K562 (cell line): ENCODE measurements at regions not wholly inside any gene's neighbourhood (a gene's known extent, or its start where the extent isn't known, plus 50 kb on each side); places are given as distances from the start of the nearest gene placed in this dataset.
A peak's percentile ranks its signal among the peaks of the same experiment; 100 is the strongest.

Experiments used
- ARHGAP35 ChIP-seq: fragments of 450-650 bp; IDR thresholded peaks from 2 replicates; pipeline ENCODE4 v1.6.1; 2018; ENCODE audit not compliant: partially characterized antibody
- ARID2 ChIP-seq: fragments of 450-650 bp; IDR thresholded peaks from 2 replicates; pipeline ENCODE4 v1.6.1; 2017; ENCODE audit warnings: antibody characterized with exemption, mild to moderate bottlenecking
- ELF4 ChIP-seq: fragments of 450-650 bp; formaldehyde crosslinking; IDR thresholded peaks from 2 replicates; pipeline ENCODE4 v1.4.0; 2022; ENCODE audit warnings: missing genetic modification characterization
- GATA2 ChIP-seq: sonication (generic); formaldehyde crosslinking; IDR thresholded peaks from 2 replicates; pipeline ENCODE4 v1.4.0; 2020; ENCODE audit warnings: mild to moderate bottlenecking, missing genetic modification reagents
- GTF2E2 ChIP-seq: fragments of 200-800 bp; sonication (Bioruptor generic); IDR thresholded peaks from 2 replicates; pipeline ENCODE4 v1.6.1; 2016; ENCODE audit warnings: missing genetic modification characterization, missing compliant biosample characterization
- MAFK ChIP-seq: IDR thresholded peaks from 2 replicates; pipeline ENCODE4 v1.6.1; 2011; ENCODE audit warnings: low read length, improper control_type of control experiment
- NFE2L1 ChIP-seq: fragments of 450-650 bp; IDR thresholded peaks from 2 replicates; pipeline ENCODE4 v1.6.1; 2016; ENCODE audit warnings: missing genetic modification characterization, low read depth, mild to moderate bottlenecking, missing compliant biosample characterization, moderate library complexity, borderline replicate concordance
- POLR3A ChIP-seq: IDR thresholded peaks from 2 replicates; pipeline ENCODE4 v1.6.1; 2011; ENCODE audit warnings: borderline replicate concordance, mild to moderate bottlenecking, moderate library complexity; ENCODE audit not compliant: insufficient read length, insufficient read depth; ENCODE audit errors: extremely low read depth
- SAFB2 ChIP-seq: fragments of 200-400 bp; formaldehyde crosslinking; IDR thresholded peaks from 2 replicates; pipeline ENCODE4 v1.6.1; 2018; ENCODE audit warnings: borderline replicate concordance, low read length, low read depth, moderate library complexity; ENCODE audit not compliant: severe bottlenecking
- SIRT6 ChIP-seq: IDR thresholded peaks from one replicate; pipeline ENCODE4 v1.6.1; 2012; ENCODE audit warnings: low read depth, mild to moderate bottlenecking, control low read depth, inconsistent platforms, low read length, moderate library complexity
- TEAD4 ChIP-seq, 2 experiments: sonication (generic) in 1 of 2; formaldehyde crosslinking in 1 of 2; IDR thresholded peaks; 2 replicates each; pipeline versions ENCODE4 v1.6.1 to v1.8.0; 2012 to 2022; ENCODE audit warnings: borderline replicate concordance in 1 of 2, inconsistent platforms in 1 of 2, low read length in 1 of 2, mild to moderate bottlenecking in 1 of 2, missing genetic modification reagents in 1 of 2
- ZKSCAN8 ChIP-seq: fragments of 200-800 bp; sonication (Bioruptor generic); IDR thresholded peaks from 2 replicates; pipeline ENCODE4 v1.6.1; 2016; ENCODE audit warnings: missing genetic modification characterization, missing compliant biosample characterization
- ZNF316 ChIP-seq: fragments of 450-650 bp; IDR thresholded peaks from 2 replicates; pipeline ENCODE4 v1.6.1; 2016
- TF ChIP-seq, protein P1 (sequence below): fragments of 250-450 bp; sonication (Bioruptor Pico); IDR thresholded peaks from 2 replicates; pipeline ENCODE4 v1.8.0; 2022; ENCODE audit warnings: moderate library complexity, mild to moderate bottlenecking, inconsistent platforms
- TF ChIP-seq, protein P2 (sequence below): fragments of 200-800 bp; sonication (Bioruptor generic); IDR thresholded peaks from 2 replicates; pipeline ENCODE4 v1.6.1; 2017; ENCODE audit warnings: missing genetic modification characterization, missing compliant biosample characterization
- TF ChIP-seq, protein P3 (sequence below): fragments of 250-450 bp; sonication (Bioruptor Pico); IDR thresholded peaks from 2 replicates; pipeline ENCODE4 v1.5.0; 2022; ENCODE audit warnings: mild to moderate bottlenecking
- TF ChIP-seq, protein P4 (sequence below), 2 experiments: fragments of 450-650 bp; IDR thresholded peaks; 2 replicates each; pipeline ENCODE4 v1.6.1; 2016
- TF ChIP-seq, protein P5 (sequence below): sonication (generic); formaldehyde crosslinking; IDR thresholded peaks from 2 replicates; pipeline ENCODE4 v1.8.1; 2023; ENCODE audit warnings: mild to moderate bottlenecking, missing genetic modification reagents
- TF ChIP-seq, protein P6 (sequence below): fragments of 450-650 bp; IDR thresholded peaks from 2 replicates; pipeline ENCODE4 v1.6.1; 2016; ENCODE audit warnings: low read depth, mild to moderate bottlenecking, moderate library complexity

DNA sequence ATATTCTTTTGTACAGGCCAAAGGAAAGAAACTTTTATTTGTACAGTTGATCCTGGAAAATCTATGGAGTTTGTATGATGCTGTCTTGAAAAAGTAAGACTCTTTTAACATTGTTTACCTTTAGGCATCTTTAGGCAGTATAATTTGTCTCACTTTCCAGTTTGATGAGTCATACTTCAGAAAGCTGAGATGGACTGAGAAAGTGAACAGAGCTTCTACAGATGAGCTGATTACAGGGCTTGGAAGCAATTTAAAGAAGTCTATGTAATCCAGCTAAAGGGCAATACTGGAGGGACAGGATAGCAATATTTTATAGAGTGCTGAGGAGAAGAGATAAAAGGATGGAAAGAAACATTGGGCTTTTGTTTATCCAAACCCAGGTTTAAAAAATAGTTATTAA, 123.5 kb upstream of the GOLGA6L4 start (continued):
- TF ChIP-seq ARID2 (no peak), ARHGAP35 (no peak), GTF2E2 (tag) (no peak), ZNF316 (peak; percentile 44; the same call in 1 of the 2 replicates), POLR3A (no peak), ZKSCAN8 (no peak), ELF4 (CRISPR knock-in tag) (no peak), TEAD4 (IDR thresholded peaks at IDR 0.05; ENCODE audit: low read length) (0 out of 2 replicates have a peak, but pooled peaks have one; percentile 5), TEAD4 (CRISPR knock-in tag; IDR thresholded peaks at IDR 0.05; ENCODE audit: borderline replicate concordance) (no peak), NFE2L1 (tag) (peak; percentile 45; the same call in 1 of the 2 replicates), GATA2 (CRISPR knock-in tag) (no peak; the same call in 1 of the 2 replicates), SIRT6 (no peak), SAFB2 (no peak), MAFK (0 out of 2 replicates have a peak, but pooled peaks have one; percentile 37)
- TF ChIP-seq, protein P1, sequence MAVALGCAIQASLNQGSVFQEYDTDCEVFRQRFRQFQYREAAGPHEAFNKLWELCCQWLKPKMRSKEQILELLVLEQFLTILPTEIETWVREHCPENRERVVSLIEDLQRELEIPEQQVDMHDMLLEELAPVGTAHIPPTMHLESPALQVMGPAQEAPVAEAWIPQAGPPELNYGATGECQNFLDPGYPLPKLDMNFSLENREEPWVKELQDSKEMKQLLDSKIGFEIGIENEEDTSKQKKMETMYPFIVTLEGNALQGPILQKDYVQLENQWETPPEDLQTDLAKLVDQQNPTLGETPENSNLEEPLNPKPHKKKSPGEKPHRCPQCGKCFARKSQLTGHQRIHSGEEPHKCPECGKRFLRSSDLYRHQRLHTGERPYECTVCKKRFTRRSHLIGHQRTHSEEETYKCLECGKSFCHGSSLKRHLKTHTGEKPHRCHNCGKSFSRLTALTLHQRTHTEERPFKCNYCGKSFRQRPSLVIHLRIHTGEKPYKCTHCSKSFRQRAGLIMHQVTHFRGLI (CRISPR knock-in tag), result no peak
- TF ChIP-seq, protein P2, sequence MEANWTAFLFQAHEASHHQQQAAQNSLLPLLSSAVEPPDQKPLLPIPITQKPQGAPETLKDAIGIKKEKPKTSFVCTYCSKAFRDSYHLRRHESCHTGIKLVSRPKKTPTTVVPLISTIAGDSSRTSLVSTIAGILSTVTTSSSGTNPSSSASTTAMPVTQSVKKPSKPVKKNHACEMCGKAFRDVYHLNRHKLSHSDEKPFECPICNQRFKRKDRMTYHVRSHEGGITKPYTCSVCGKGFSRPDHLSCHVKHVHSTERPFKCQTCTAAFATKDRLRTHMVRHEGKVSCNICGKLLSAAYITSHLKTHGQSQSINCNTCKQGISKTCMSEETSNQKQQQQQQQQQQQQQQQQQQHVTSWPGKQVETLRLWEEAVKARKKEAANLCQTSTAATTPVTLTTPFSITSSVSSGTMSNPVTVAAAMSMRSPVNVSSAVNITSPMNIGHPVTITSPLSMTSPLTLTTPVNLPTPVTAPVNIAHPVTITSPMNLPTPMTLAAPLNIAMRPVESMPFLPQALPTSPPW (CRISPR knock-in tag), result no peak
- TF ChIP-seq, protein P3, sequence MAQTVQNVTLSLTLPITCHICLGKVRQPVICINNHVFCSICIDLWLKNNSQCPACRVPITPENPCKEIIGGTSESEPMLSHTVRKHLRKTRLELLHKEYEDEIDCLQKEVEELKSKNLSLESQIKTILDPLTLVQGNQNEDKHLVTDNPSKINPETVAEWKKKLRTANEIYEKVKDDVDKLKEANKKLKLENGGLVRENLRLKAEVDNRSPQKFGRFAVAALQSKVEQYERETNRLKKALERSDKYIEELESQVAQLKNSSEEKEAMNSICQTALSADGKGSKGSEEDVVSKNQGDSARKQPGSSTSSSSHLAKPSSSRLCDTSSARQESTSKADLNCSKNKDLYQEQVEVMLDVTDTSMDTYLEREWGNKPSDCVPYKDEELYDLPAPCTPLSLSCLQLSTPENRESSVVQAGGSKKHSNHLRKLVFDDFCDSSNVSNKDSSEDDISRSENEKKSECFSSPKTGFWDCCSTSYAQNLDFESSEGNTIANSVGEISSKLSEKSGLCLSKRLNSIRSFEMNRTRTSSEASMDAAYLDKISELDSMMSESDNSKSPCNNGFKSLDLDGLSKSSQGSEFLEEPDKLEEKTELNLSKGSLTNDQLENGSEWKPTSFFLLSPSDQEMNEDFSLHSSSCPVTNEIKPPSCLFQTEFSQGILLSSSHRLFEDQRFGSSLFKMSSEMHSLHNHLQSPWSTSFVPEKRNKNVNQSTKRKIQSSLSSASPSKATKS, result no peak
- TF ChIP-seq, protein P4, sequence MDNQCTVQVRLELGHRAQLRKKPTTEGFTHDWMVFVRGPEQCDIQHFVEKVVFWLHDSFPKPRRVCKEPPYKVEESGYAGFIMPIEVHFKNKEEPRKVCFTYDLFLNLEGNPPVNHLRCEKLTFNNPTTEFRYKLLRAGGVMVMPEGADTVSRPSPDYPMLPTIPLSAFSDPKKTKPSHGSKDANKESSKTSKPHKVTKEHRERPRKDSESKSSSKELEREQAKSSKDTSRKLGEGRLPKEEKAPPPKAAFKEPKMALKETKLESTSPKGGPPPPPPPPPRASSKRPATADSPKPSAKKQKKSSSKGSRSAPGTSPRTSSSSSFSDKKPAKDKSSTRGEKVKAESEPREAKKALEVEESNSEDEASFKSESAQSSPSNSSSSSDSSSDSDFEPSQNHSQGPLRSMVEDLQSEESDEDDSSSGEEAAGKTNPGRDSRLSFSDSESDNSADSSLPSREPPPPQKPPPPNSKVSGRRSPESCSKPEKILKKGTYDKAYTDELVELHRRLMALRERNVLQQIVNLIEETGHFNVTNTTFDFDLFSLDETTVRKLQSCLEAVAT (IDR thresholded peaks at IDR 0.05), result no peak
- TF ChIP-seq, protein P5, sequence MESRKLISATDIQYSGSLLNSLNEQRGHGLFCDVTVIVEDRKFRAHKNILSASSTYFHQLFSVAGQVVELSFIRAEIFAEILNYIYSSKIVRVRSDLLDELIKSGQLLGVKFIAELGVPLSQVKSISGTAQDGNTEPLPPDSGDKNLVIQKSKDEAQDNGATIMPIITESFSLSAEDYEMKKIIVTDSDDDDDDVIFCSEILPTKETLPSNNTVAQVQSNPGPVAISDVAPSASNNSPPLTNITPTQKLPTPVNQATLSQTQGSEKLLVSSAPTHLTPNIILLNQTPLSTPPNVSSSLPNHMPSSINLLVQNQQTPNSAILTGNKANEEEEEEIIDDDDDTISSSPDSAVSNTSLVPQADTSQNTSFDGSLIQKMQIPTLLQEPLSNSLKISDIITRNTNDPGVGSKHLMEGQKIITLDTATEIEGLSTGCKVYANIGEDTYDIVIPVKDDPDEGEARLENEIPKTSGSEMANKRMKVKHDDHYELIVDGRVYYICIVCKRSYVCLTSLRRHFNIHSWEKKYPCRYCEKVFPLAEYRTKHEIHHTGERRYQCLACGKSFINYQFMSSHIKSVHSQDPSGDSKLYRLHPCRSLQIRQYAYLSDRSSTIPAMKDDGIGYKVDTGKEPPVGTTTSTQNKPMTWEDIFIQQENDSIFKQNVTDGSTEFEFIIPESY (CRISPR knock-in tag), result no peak
- TF ChIP-seq, protein P6, sequence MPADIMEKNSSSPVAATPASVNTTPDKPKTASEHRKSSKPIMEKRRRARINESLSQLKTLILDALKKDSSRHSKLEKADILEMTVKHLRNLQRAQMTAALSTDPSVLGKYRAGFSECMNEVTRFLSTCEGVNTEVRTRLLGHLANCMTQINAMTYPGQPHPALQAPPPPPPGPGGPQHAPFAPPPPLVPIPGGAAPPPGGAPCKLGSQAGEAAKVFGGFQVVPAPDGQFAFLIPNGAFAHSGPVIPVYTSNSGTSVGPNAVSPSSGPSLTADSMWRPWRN, result no peak
